ENCODE measurements at regions not wholly inside any gene's neighbourhood (a gene's known extent, or its start where the extent isn't known, plus 50 kb on each side); places are given as distances from the start of the nearest gene placed in this dataset.

- peaks cover 2% of the 10 kb centered on the region for H3K9me3 ChIP-seq
- no peak for ATAC-seq
- no peaks in the 10 kb centered on the region for H3K27me3 ChIP-seq (ENCODE audit: low read depth)
- intact Hi-C loops (cut with DNase I), result no loop called here
- no peak overlapping the region for H3K27ac ChIP-seq
- DNase-seq, result no peak
- H3K36me3 ChIP-seq, result no peaks in the 10 kb centered on the region
- H3K4me3 ChIP-seq, result no peak overlapping the region
- TF ChIP-seq, protein P1, sequence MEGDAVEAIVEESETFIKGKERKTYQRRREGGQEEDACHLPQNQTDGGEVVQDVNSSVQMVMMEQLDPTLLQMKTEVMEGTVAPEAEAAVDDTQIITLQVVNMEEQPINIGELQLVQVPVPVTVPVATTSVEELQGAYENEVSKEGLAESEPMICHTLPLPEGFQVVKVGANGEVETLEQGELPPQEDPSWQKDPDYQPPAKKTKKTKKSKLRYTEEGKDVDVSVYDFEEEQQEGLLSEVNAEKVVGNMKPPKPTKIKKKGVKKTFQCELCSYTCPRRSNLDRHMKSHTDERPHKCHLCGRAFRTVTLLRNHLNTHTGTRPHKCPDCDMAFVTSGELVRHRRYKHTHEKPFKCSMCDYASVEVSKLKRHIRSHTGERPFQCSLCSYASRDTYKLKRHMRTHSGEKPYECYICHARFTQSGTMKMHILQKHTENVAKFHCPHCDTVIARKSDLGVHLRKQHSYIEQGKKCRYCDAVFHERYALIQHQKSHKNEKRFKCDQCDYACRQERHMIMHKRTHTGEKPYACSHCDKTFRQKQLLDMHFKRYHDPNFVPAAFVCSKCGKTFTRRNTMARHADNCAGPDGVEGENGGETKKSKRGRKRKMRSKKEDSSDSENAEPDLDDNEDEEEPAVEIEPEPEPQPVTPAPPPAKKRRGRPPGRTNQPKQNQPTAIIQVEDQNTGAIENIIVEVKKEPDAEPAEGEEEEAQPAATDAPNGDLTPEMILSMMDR (IDR thresholded peaks at IDR 0.05), result no peak
- no peaks in the 10 kb centered on the region for H3K4me1 ChIP-seq
Observed at GRCh38 chr6:130574146-130574545, 208.3 kb downstream of the TMEM200A start.

GRCh38 chr6:130575557-130575956, 209.7 kb downstream of the TMEM200A start:
- no peak overlapping the region for H3K27ac ChIP-seq
- H3K4me1 ChIP-seq, result no peaks in the 10 kb centered on the region
- H3K9me3 ChIP-seq, result peaks cover 2% of the 10 kb centered on the region
- TF ChIP-seq, protein P1 (IDR thresholded peaks at IDR 0.05), result no peak
- H3K4me3 ChIP-seq, result no peak overlapping the region
- no peaks in the 10 kb centered on the region for H3K27me3 ChIP-seq (ENCODE audit: low read depth)
- ATAC-seq (peak in 1 of 2 donors; percentile 39), DNase-seq (no peak)
- intact Hi-C loops (cut with DNase I), result no loop called here
- H3K36me3 ChIP-seq, result no peaks in the 10 kb centered on the region

DNA sequence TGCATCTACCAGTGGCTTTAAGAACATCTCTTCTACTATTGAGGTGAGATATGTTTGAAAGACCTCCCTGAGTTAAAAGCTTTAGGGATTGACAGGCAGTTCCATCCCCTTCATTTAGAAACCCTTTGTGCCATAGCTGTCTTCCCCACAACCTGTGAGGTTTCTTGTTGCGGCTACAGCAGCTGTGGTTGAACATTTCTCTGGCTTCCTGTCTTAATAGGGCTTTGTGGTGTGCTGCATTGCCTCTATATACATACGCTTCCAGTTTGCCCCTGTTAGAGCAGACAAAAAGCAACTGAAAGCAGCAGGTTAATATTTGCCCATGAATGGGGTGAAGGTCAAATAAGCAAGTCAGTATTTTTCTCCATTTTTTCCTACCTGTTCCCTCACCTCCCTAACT, 210.2 kb downstream of the TMEM200A start:
- intact Hi-C loops (cut with DNase I), result no loop called here
- ATAC-seq (peak; percentile 49 to 52), DNase-seq (no peak)
- H3K36me3 ChIP-seq, result no peaks in the 10 kb centered on the region
- no peaks in the 10 kb centered on the region for H3K27me3 ChIP-seq (ENCODE audit: low read depth)
- H3K4me1 ChIP-seq, result no peaks in the 10 kb centered on the region
- peaks cover 1% of the 10 kb centered on the region for H3K9me3 ChIP-seq
- H3K27ac ChIP-seq, result no peak overlapping the region
- TF ChIP-seq, protein P1 (IDR thresholded peaks at IDR 0.05), result no peak
- no peak overlapping the region for H3K4me3 ChIP-seq

GRCh38 chr6:130577178-130577919, 211.5 kb downstream of the TMEM200A start:
- Histone ChIP-seq H3K27ac (no peak overlapping the region), H3K27me3 (ENCODE audit: low read depth) (no peaks in the 10 kb centered on the region), H3K4me1 (no peaks in the 10 kb centered on the region), H3K36me3 (no peaks in the 10 kb centered on the region), H3K4me3 (no peak overlapping the region), H3K9me3 (no peaks in the 10 kb centered on the region)
- intact Hi-C loops (cut with DNase I), result no loop called here
- DNase-seq, result no peak
- TF ChIP-seq, protein P1 (IDR thresholded peaks at IDR 0.05), result no peak
- no peak for ATAC-seq

- intact Hi-C loops (cut with DNase I), result no loop called here
- no peak overlapping the region for H3K4me3 ChIP-seq
- DNase-seq (no peak), ATAC-seq (no peak)
- no peak overlapping the region for H3K27ac ChIP-seq
- H3K27me3 ChIP-seq (ENCODE audit: low read depth), result no peaks in the 10 kb centered on the region
- TF ChIP-seq, protein P1 (IDR thresholded peaks at IDR 0.05), result no peak
- H3K4me1 ChIP-seq, result no peaks in the 10 kb centered on the region
- no peaks in the 10 kb centered on the region for H3K36me3 ChIP-seq
- H3K9me3 ChIP-seq, result no peaks in the 10 kb centered on the region
Observed at GRCh38 chr6:130578713-130579112, 212.9 kb downstream of the TMEM200A start.
